ENCODE measurements at regions not wholly inside any gene's neighbourhood (a gene's known extent, or its start where the extent isn't known, plus 50 kb on each side); places are given as distances from the start of the nearest gene placed in this dataset.

- DNase-seq = no peak
These were observed 1939.7 kb downstream of the TP53TG3F start for GRCh38 chr16:35399133-35399532.

GRCh38 chr16:35404273-35404672 lies 1944.9 kb downstream of the TP53TG3F start:
- DNase-seq = no peak

GRCh38 chr16:35405526-35405925 lies 1946.1 kb downstream of the TP53TG3F start:
- no peak for DNase-seq

GRCh38 chr16:35409503-35409902 lies 1950.1 kb downstream of the TP53TG3F start:
- DNase-seq = no peak

- no peak for DNase-seq
These were observed 1951.0 kb downstream of the TP53TG3F start for GRCh38 chr16:35410438-35410837.

GRCh38 chr16:35411156-35411555 lies 1951.7 kb downstream of the TP53TG3F start:
- no peak for DNase-seq

- DNase-seq = no peak
These were observed 1954.7 kb downstream of the TP53TG3F start for GRCh38 chr16:35414139-35414538.

GRCh38 chr16:35414563-35414962 lies 1955.2 kb downstream of the TP53TG3F start:
- DNase-seq = no peak

- no peak for DNase-seq
These were observed 1965.9 kb downstream of the TP53TG3F start for GRCh38 chr16:35425270-35425669.

- peak in 1 of 2 experiments; percentile 21 for DNase-seq
These were observed 1972.6 kb downstream of the TP53TG3F start for GRCh38 chr16:35431829-35432663.

- no peak for DNase-seq
These were observed 1981.5 kb downstream of the TP53TG3F start for GRCh38 chr16:35440875-35441274.

GRCh38 chr16:35447010-35447558 lies 1987.7 kb downstream of the TP53TG3F start:
- no peak for DNase-seq

GRCh38 chr16:35449663-35450062 lies 1990.3 kb downstream of the TP53TG3F start:
- no peak for DNase-seq

- no peak for DNase-seq
These were observed 1991.2 kb downstream of the TP53TG3F start for GRCh38 chr16:35450648-35451047.

- DNase-seq = no peak
These were observed 1993.1 kb downstream of the TP53TG3F start for GRCh38 chr16:35452471-35452870.

- no peak for DNase-seq
These were observed 2003.9 kb downstream of the TP53TG3F start for GRCh38 chr16:35463358-35463757.

- no peak for DNase-seq
These were observed 2020.9 kb downstream of the TP53TG3F start for GRCh38 chr16:35480361-35480760.

GRCh38 chr16:35480988-35481387 lies 2021.6 kb downstream of the TP53TG3F start:
- DNase-seq = no peak

GRCh38 chr16:35485915-35486314 lies 2026.5 kb downstream of the TP53TG3F start:
- DNase-seq = no peak

GRCh38 chr16:35492225-35492624 lies 2032.8 kb downstream of the TP53TG3F start:
- peak; percentile 29 to 66 for DNase-seq

- no peak for DNase-seq
These were observed 2038.0 kb downstream of the TP53TG3F start for GRCh38 chr16:35497399-35497798.

GRCh38 chr16:35506018-35506897 lies 2046.8 kb downstream of the TP53TG3F start:
- DNase-seq = peak; percentile 22 to 59

- no peak for DNase-seq
These were observed 2047.4 kb downstream of the TP53TG3F start for GRCh38 chr16:35506898-35507194.

GRCh38 chr16:35510701-35511100 lies 2051.3 kb downstream of the TP53TG3F start:
- no peak for DNase-seq
